GM21825 (cell line): ENCODE measurements at regions not wholly inside any gene's neighbourhood (a gene's known extent, or its start where the extent isn't known, plus 50 kb on each side); places are given as distances from the start of the nearest gene placed in this dataset.
"Not testable (repeated sequence)": the region's sequence is repeated elsewhere in the genome, so short reads cannot be mapped to it uniquely, and the experiment has no call there.

Experiments used
- ATAC-seq: cut with Tn5 transposase; IDR thresholded peaks from one replicate; pipeline ENCODE4 v1.9.1; 2021; ENCODE audit warnings: mild to moderate bottlenecking, moderate library complexity; ENCODE audit not compliant: unreplicated experiment

DNA sequence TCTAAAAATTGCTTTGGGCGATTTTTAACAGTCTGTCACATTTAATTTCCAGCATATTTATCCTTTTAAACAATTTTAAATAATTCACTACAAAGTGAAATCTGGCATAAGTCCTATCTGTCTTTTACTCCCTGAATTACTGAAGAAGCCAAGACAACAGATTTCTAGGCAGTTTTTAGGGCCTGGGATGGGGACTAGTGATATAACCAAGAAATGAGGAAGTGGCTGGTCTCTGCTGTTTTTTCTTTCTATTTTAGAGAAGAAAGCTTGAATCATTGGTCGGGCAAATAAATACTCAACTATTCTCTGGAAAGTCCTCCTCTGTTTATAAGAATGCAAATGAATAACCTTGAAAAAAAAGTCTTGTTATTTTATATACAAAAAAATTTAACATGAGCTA is 79.7 kb upstream of the SSBP2 start:
- ATAC-seq: no peak

DNA sequence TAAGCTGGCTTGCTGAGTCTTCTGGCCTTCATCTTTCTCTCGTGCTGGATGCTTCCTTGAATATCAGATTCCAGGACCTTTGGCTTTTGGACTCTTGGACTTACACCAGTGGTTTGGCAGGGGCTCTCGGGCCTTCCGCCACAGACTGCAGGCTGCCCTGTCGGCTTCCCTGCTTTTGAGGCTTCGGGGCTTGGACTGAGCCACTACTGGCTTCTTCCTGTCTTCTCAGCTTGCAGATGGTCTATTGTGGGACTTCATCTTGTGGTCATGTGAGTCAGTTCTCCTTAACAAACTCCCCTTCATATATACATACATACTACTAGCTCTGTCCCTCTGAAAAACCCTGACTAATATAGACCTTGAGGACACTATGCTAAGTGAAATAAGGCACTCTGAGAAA is 78.3 kb upstream of the SSBP2 start:
- ATAC-seq: no peak

DNA sequence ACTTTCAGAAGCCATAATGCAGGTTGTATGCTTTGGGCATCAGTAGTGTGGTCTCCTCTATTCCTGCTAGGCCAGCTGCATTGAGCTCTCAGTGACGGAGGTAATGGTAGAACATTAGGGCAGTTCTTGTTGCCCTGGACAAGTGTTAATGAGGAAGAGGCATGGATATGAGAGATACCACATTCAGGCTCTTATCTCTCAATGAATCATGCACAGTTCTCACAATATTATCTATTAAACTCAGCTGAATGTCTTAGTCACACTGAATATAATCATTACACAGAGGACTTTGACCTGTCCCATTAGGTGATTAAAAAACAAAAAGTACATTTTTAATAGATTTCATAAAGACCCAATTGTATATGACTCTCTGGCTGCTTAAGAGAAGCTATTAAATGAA is 76.6 kb upstream of the SSBP2 start:
- ATAC-seq: no peak

DNA sequence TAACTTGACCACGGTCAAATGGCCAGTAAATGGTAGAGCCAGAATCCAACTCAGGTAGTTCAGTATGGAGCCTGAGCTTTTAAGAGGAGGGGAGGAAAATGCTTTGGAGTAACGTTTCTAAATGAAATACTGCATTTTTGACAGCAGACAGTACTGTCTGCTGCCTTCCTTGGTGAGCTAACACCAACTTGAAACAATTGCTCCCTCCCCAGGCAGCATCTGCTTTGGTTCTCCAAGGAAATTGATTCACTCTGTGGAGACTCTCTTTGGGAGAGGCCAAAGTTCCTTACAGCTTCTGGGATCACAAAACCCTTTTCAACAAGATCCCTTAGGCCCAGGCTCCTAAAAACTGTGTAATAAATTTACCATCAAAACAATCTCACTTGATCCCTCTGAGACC is 75.2 kb upstream of the SSBP2 start:
- no peak for ATAC-seq

DNA sequence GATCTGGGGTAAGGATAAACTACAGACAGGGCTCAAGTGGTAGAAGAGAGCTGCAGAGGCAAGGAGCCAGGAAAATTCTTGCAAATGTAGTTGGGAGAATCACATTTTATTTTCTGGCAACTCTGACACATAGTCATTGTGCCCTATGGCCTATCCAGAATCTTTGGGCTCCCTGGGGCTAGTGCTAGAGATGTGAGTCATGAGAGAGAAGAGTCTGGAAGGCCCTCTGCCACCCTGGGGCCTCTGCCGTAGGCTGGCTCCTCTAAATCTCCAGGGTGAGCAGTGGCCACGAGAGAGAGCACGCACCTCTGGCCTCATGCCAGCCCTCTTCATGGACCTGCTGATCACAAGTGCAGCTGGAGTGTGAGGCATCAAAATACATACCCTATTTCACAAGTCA is 74.3 kb upstream of the SSBP2 start:
- no peak for ATAC-seq

DNA sequence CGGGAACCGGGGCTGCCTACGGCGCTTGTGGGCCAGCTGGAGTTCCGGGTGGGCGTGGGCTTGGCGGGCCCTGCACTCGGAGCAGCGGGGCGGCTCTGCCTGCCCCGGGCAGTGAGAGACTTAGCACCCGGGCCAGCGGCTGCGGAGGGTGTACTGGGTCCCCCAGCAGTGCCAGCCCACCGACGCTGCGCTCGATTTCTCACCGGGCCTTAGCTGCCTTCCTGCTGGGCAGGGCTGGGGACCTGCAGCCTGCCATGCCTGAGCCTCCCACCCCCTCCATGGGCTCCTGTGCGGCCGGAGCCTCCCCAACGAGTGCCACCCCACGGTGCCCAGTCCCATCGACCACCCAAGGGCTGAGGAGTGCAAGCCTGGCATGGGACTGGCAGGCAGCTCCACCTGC is 72.8 kb upstream of the SSBP2 start:
- ATAC-seq: not testable (repeated sequence)

DNA sequence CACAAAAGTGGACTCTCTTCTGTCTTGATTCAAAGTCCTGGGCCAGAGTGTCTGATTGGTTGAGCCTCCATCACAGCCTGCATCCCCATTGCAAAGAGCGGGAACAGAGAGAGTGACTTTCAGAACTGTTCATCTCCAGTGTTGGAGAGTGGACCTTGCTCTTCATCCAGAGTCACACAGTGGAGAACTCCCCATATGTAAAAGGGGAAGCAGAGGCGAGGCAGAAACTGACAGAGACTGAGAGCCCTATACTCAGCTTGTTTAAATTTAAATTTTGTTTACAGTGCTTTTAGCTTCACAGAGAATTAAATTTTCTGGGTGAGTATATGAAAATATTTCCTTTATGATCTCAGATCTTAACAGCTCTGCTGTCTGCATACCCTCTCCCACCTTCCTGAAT is 70.0 kb upstream of the SSBP2 start:
- no peak for ATAC-seq

DNA sequence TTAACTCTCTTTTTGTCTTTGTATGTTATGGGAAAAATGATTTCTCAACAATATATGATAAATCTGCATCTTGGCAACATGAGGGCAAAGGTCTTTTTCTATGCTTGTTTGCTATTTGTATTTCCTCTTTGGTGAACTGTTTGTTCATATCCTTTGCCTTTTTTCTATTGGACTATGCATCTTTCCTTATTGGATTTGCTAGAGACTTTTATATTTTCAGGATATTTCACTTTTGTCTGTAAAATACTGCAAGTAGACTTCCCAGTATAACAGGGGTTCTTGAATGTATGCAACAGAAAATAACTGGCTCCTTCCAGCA is 69.4 kb upstream of the SSBP2 start:
- no peak for ATAC-seq

DNA sequence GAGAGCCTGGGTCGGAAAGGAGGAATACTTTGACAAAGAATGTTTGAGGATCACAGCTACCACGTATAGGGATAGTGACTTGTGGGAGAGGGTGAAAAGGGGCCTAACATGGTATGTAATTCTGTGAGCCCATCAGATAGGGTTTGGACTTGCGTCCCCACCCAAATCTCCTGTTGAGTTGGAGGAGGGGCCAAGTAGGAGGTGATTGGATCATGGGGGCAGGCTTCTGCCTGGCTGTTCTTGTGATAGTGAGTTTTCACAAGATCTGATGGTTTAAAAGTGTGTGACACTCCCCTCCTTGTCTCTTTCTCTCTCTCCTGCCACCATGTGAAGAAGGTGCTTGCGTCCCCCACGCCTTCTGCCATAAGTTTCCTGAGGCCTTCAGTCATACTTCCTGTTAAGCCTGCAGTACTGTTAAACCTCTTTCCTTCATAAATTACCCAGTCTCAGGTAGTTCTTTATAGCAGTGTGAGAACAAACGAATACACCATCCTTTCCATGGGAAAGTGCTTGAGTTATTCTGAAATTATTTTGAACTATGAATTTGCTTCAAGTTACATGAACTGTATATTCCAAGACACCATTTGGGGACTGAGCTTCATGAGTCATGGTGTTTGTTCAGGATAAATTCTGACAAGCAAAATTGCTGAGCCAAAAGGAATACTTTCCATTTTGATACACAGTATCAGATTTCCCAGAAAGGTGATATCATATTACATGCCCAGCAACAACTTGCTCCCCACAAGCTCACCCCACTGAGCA is 68.8 kb upstream of the SSBP2 start:
- no peak for ATAC-seq

DNA sequence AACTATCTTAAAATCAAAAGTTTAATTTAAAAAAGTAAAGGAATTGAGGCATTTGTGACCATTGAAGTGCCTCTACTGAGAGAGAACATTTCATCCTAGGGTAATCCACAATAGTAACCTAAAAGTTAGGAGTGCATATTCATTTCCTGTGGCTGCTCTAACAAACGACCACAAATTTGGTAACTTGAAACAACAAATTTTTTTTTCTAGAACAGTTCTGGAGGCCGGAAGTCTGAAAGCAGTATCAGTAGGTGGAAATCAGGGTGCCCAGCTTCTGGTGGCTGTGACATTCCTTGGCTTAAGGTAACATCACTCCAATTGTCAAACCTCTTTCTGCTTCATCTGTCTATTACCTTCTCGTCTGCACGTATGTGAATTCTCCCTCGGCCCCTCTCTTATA is 67.1 kb upstream of the SSBP2 start:
- ATAC-seq: no peak

DNA sequence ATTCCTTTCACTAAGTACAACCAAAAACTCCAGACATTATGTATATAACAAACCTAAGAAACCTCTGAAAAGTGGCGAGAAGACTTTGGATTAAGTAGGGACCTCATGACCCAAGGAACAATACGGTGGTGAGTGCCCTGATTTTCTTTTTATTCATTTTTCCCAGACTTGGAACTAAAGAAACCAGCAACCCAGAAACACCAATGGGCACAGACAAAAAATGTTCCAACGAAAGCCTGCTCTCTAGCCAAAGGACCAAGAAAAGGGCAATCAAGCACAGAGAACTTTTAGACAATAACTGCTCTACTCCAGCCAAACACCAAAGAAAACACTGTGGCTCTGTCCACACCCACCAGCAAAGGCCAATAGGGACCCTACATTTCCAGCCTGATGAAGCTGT is 66.2 kb upstream of the SSBP2 start:
- no peak for ATAC-seq

DNA sequence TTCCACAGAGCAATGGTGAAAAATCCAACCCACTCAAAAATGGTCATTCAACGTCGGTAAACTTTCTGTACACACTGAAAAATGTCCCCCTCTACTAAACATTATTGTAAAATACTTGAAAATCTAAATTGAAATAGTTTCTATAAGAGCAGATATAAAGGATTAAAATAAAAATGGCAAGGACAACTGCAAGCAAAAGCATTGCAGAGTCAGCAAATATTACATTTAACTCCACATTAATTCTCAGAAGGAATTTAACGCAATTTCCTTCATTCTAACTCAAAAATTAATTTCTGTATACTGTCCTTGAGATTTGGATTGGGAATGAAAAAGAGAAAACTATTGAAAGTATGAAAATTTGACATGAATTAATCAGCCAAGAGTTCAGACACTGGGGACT is 64.4 kb upstream of the SSBP2 start:
- no peak for ATAC-seq

DNA sequence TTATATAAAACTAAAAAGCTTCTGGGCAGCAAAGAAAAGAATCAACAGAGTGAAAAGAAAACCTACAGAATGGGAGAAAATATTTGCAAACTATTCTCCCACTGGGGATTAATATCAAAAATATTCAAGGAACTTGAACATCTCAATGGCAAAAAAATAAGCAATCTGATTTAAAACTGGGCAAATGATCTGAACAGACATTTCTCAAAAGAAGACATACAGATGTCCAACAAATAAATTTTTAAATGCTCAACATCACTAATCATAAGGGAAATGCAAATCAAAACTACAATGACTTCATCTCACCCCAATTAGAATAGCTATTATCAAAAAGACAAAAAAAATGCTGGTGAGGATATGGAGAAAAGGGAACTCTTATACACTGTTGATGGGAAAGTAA is 57.2 kb upstream of the SSBP2 start:
- ATAC-seq: no peak

DNA sequence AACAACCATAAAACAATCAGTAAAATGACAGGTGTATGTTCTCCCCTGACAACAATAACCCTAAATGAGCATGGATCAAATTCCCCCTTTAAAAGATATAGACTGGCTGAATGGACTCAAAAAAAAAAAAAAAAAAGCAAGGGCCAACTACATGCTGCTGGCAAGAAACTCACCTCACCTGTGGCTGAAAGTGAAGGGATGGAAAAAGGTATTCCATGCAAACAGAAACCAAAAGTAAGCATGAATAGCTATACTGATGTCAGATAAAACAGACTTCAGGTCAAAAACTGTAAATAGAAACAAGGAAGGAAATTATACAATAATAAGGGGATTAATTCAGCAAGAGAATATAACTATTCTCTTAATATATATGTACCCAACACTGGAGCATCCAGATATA is 54.2 kb upstream of the SSBP2 start:
- ATAC-seq: no peak

DNA sequence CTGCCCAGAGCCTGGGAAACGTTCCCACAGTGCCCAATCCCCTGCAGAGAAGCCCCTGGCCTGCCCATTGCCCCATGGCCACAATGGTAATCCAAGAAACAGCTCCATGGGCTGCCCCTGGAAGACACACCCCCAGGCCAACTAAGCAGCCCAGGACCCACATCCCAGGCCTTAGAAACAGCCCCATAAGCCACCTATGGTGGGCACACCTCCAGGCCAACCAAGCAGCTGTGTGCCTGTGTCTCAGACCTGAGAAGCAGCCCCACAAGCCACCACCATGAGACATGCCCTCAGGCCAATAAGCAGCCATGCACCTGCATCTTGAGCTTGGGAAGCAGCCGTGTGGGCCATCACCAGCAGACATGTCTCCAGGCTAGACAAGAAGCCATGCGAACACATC is 52.9 kb upstream of the SSBP2 start:
- ATAC-seq: no peak

DNA sequence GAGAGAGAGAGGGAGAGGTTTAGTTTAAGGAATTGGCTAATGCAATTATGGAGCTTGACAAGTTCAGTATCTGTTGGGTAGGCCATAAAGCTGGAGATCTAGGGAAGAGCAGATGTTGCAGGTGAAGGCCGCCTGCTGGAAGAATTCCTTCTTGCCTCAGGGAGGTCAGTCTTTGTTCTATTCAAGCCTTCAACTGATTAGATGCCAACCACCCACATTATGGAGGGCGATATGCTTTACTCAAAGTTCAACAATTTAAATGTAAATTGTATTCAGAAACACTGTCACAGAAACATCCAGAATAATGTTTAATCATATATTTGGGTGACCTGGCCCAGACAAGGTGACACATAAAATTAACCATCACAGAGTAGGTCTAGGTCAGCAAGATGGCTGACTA is 51.7 kb upstream of the SSBP2 start:
- no peak for ATAC-seq

DNA sequence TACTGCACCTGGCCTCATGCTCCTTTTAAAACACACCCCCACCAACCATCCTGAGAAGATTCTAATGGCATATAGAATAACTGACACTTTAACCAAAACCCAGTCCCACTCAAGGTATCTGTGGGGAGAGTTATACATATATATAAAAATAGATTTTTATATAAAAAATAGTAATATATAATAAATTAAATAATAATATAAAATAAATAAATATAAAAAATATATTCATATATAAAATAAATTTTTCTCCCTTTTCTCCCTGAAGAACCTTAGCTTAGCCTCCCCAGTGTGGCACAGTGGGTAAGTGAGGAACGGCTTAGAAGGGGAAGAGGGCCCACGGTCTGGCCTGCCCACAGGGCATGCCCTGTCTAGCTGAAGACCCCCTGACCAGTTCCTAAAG is 51.1 kb upstream of the SSBP2 start:
- no peak for ATAC-seq

DNA sequence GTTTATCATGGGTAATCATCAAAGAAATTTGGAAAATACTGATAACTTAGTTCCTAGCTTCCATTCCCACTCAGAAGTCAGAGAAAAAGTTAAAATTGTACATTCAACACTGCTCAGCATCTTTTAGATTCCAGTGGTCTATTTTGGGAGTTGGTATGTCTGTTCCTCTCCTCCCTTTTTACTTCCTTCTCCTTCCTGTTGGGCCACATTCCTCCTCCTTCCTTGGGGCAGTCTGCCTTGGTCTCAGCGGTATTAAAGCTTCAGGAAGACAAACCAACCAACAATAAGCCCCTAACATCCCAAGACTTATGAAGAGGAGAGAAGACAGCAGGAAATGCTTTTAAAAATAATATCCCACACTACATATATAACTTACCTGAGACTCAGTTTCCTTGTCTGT is 49.9 kb upstream of the SSBP2 start:
- no peak for ATAC-seq
